BJ (cell line): ENCODE measurements at regions not wholly inside any gene's neighbourhood (a gene's known extent, or its start where the extent isn't known, plus 50 kb on each side); places are given as distances from the start of the nearest gene placed in this dataset.
A peak's percentile ranks its signal among the peaks of the same experiment; 100 is the strongest.

Source experiments
- CTCF ChIA-PET: fragments of 350-600 bp; formaldehyde crosslinking; extraction: SDS; loops from one replicate; lab custom pipeline; 2021; ENCODE audit warnings: antibody characterized with exemption, inconsistent platforms; lab: Yijun Ruan, JAX
- POLR2A ChIA-PET: fragments of 300-600 bp; sonication (Branson Sonifier 250); formaldehyde crosslinking; extraction: SDS; loops from one replicate; lab custom pipeline; 2021; ENCODE audit warnings: antibody characterized with exemption; lab: Charles Lee
- DNase-seq: peaks from one replicate; pipeline ENCODE4 v3.0.0-alpha.2; 2011; ENCODE audit warnings: low read depth
- H3K27me3 ChIP-seq: 2 replicates; pipeline ENCODE4 v1.6.0; 2011; ENCODE audit warnings: low read length; ENCODE audit not compliant: control insufficient read depth, insufficient read depth
- H3K36me3 ChIP-seq: 2 replicates; pipeline ENCODE4 v1.5.1; 2011; ENCODE audit warnings: low read length; ENCODE audit not compliant: control insufficient read depth, insufficient read depth
- H3K4me3 ChIP-seq: 2 replicates; pipeline ENCODE4 v1.5.1; 2011; ENCODE audit warnings: low read depth, mild to moderate bottlenecking, control low read depth, low read length
- CTCF ChIP-seq: IDR thresholded peaks from 2 replicates; pipeline ENCODE4 v1.5.1; 2011; ENCODE audit warnings: low read depth, mild to moderate bottlenecking, control low read depth, inconsistent platforms, low read length, moderate library complexity; ENCODE audit not compliant: insufficient read depth

GRCh38 chr9:79911724-79912123, 340.0 kb downstream of the TLE4 start:
- DNase-seq = no peak
- POLR2A ChIA-PET = no interaction called here
- TF ChIP-seq CTCF = no peak
- CTCF ChIA-PET = interaction anchor here (1.0 kb wide), 1 partner anchor 20 kb away, joined by 4 read pairs; no protein-coding TSS in a partner anchor
- Histone ChIP-seq H3K36me3 (no peaks in the 10 kb centered on the region), H3K4me3 (no peak overlapping the region), H3K27me3 (peaks cover 2% of the 10 kb centered on the region)

- DNase-seq = no peak
- CTCF ChIA-PET = interaction anchor here (0.5 to 0.7 kb wide), 2 partner anchors 75 to 921 kb away, joined by 3 to 4 read pairs; no protein-coding TSS in a partner anchor
- Histone ChIP-seq H3K36me3 (no peaks in the 10 kb centered on the region), H3K27me3 (peaks cover 5% of the 10 kb centered on the region), H3K4me3 (no peak overlapping the region)
- no peak for TF ChIP-seq CTCF
- POLR2A ChIA-PET = no interaction called here
These were observed 331.2 kb downstream of the TLE4 start for GRCh38 chr9:79902825-79903600.

- Histone ChIP-seq H3K4me3 (no peak overlapping the region), H3K36me3 (no peaks in the 10 kb centered on the region), H3K27me3 (peaks cover 5% of the 10 kb centered on the region)
- TF ChIP-seq CTCF = no peak
- CTCF ChIA-PET = no interaction called here
- DNase-seq = no peak
- POLR2A ChIA-PET = no interaction called here
These were observed 329.0 kb downstream of the TLE4 start for GRCh38 chr9:79900754-79901153.

GRCh38 chr9:79896390-79896980, 324.7 kb downstream of the TLE4 start:
- CTCF ChIA-PET = no interaction called here

More at GRCh38 chr9:79896390-79896980, 324.7 kb downstream of the TLE4 start:
- DNase-seq = peak; percentile 19
- no peak for TF ChIP-seq CTCF
- H3K4me3 ChIP-seq = no peak overlapping the region
- peaks cover 8% of the 10 kb centered on the region for H3K27me3 ChIP-seq
- POLR2A ChIA-PET = no interaction called here
- no peaks in the 10 kb centered on the region for H3K36me3 ChIP-seq
